GM18861 (cell line): ENCODE measurements at regions not wholly inside any gene's neighbourhood (a gene's known extent, or its start where the extent isn't known, plus 50 kb on each side); places are given as distances from the start of the nearest gene placed in this dataset.
"Not testable (repeated sequence)": the region's sequence is repeated elsewhere in the genome, so short reads cannot be mapped to it uniquely, and the experiment has no call there.

ENCODE experiments used
- ATAC-seq: cut with Tn5 transposase; IDR thresholded peaks from one replicate; pipeline ENCODE4 v1.9.1; 2021; ENCODE audit not compliant: unreplicated experiment

GRCh38 chr9:104323967-104324694 is 179.9 kb upstream of the OR13F1 start:
- ATAC-seq, result not testable (repeated sequence)

- no peak for ATAC-seq
Observed at GRCh38 chr9:104326912-104327311, 177.2 kb upstream of the OR13F1 start.

DNA sequence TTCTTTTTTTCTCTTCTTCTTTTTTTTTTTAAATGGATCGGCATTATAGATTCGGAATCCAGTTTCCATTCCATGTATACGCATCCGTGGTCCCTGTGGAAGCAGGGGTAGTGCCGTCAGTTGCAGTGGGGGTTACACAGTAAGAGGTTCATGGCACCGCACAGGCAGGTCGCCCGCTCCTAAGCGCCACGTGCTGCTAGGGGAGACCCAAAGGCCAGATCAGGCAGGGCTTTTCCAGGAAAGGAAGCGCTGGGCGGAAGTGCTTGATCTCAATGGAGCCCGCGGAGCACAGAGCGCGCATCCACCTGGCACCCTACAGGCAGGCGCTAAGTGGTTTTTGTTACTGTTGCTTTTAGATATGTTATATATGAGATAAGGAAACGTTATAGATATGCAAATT is 174.8 kb upstream of the OR13F1 start:
- ATAC-seq, result no peak

DNA sequence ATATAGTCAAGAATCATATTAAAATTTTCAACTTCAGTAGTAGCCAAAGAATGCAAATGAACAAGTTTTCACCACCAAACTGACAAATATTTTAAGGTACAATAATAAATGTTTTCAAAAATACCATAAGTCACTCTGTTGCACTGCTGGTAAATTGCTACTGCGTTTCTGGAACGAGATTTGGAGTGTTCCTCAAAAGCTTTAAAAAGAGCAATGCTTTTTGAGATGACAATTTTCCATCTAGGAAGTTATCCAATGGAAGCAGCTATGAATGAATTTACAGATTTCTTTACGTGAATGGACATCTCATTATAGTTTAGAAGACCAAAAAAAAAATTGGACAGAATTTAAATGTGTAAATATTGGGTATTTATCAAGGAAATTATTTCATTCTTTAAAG is 173.2 kb upstream of the OR13F1 start:
- ATAC-seq, result no peak

GRCh38 chr9:104334549-104334948 is 169.5 kb upstream of the OR13F1 start:
- no peak for ATAC-seq

DNA sequence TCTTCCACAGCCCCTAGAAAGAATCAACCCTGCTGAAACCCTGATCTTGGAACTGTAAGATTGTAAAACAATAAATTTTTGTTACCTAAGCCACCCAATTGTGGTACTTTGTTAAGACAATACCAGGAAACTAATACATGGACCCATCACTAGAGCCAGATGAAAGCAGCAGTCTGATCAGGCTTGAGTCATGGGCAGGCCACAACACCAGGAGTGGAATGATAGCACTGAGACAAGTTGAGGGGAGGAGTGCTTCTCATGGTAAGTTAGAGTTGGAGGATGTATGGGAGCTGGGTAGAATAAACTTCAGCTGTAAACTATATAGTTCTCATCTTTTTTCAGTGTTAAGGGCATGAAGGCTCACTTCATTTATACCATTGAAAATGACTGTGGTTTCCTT is 164.4 kb upstream of the OR13F1 start:
- ATAC-seq, result no peak

DNA sequence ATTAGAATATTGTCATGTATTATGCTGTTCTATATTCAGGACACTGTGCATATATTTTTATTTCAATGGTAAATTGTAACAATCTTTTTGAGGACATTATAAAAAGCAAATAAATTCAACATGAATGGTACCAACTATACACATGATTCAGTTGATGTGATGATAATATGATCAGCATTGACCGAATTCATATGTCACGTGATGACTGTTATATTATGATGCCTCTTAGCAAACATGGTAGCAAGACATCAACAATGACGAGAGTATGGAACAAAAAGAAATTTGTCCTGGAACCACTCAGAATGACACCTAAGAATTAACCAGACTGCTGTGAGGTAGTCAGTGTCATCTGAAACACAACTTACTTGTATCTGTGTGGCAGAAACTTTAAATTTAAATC is 161.5 kb upstream of the OR13F1 start:
- ATAC-seq, result no peak

DNA sequence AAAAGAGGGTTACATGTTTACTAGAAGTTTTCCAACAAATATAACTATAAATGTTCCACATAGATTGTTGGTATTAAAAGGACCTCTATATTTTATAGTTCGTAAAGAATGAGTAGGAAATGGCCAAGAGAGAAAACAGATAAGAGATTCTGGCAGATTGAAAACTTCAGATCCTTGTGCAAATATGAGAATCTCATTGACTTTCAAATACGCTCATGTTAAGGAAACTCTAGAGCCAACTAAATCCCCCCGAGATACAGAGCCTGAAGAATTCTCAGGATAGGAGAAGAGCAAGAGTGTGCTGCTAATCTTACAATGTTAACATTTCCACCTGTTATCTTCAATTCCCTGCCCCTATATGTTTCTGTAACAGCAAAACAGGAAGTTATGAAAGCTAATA is 159.0 kb upstream of the OR13F1 start:
- ATAC-seq, result no peak

GRCh38 chr9:104350541-104350940 is 153.5 kb upstream of the OR13F1 start:
- no peak for ATAC-seq

GRCh38 chr9:104351726-104352125 is 152.3 kb upstream of the OR13F1 start:
- ATAC-seq, result no peak

DNA sequence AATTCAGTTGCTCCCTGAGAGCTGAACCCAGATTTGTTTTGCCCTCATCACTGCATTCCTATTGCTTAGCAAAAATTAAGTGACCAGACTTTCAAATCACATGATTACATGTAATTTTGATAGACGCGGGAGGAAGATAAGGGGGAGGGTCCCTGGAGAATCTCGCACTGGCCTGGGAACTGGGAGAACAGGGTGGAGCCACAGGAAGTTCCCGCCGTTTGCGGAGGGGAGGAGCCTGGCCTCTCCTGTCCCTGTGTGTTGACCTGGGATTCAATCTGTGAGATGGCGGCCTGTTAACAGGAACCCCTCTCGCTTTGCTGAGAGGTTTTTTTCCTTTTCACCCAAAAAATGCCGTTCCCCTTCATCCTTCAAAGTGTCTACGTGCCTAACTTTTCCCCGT is 142.9 kb upstream of the OR13F1 start:
- ATAC-seq, result no peak

- ATAC-seq, result no peak
Observed at GRCh38 chr9:104362912-104363472, 141.1 kb upstream of the OR13F1 start.

GRCh38 chr9:104367507-104367906 is 136.6 kb upstream of the OR13F1 start:
- no peak for ATAC-seq

GRCh38 chr9:104368318-104368717 is 135.7 kb upstream of the OR13F1 start:
- ATAC-seq, result not testable (repeated sequence)

GRCh38 chr9:104374711-104375110 is 129.4 kb upstream of the OR13F1 start:
- ATAC-seq, result no peak

DNA sequence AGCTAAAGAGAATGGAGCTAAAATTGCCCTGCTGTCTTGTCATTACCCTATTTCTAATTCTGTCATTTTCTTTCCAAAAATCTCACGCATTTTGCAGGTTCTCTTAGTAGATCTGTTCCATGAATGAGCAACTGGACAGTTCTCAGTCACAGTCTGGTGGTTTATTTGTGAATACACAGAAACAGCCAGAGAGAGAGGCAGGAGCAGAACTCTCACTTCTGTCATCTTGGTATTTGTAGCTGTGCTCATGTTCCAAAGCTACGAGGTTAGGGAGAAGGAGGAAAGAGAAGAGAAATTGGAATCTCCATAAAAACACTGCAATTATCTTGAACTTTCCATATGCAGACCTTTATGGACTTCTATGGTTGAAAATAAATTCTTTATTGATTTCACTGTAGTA is 118.0 kb upstream of the OR13F1 start:
- ATAC-seq, result no peak

GRCh38 chr9:104386425-104387069 is 117.5 kb upstream of the OR13F1 start:
- ATAC-seq, result peak; percentile 74

DNA sequence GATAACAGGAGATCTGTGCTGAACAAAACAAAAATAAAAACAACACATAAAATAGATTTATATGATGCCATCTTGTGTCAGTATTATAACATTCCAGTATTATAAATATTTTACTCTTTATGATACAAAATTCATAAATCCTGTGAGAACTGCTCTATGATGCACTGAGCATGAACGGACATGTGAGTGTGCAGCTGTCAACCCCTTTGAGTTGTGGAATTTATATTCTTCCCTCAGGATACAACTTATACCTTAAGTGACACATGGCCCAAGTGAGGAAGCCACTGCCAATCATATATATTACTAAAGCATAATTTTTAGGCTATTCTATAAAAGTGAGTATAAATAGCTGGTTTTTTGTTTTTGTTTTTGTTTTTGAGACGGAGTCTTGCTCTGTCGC is 116.0 kb upstream of the OR13F1 start:
- no peak for ATAC-seq

GRCh38 chr9:104389341-104389740 is 114.7 kb upstream of the OR13F1 start:
- no peak for ATAC-seq

DNA sequence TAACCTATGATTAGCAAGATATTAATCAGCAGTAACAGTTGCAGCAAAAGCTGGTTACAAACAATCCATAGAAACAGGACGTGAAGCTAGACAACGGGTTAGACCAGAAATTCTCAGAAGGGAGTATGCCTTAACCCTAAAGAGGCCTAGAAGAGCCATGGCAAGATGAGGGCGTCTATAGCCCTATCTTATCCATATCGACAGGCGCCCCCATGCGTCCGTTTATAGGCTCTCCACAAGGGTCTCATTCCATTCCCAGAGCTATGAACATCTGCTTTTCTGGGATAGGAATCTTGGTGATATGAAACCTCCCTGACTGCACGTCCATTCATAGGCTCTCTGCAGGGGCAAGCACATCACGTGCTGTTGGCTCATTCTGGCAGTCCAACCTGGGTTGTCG is 109.2 kb upstream of the OR13F1 start:
- ATAC-seq, result not testable (repeated sequence)

DNA sequence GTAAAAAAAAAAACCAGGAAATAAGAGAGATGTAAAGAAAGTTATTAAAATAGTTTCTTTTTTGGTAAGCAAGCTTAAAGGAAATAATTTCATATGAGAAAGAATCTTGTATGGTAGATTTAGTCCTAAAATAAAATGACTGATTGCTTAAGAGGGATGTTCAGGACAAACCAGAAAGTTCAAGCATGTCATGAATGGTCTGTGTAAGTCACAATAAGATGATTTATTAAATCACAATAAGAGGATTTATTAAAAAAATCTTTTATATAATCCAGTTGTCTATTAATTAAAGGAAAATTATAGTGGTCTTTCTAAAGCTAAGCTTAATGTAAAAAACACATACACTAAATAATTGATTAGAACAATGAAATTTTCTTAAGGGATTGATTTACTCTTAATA is 91.8 kb upstream of the OR13F1 start:
- no peak for ATAC-seq

- no peak for ATAC-seq
Observed at GRCh38 chr9:104416470-104416869, 87.6 kb upstream of the OR13F1 start.
